A673 (cell line): ENCODE measurements at regions not wholly inside any gene's neighbourhood (a gene's known extent, or its start where the extent isn't known, plus 50 kb on each side); places are given as distances from the start of the nearest gene placed in this dataset.
"Not testable (repeated sequence)": the region's sequence is repeated elsewhere in the genome, so short reads cannot be mapped to it uniquely, and the experiment has no call there.

Experiments
- EZH2 ChIP-seq: fragments of 200-600 bp; sonication (generic); IDR thresholded peaks from 2 replicates; pipeline ENCODE4 v1.6.1; 2017; ENCODE audit warnings: borderline replicate concordance, low read depth, mild to moderate bottlenecking, mixed read lengths, antibody characterized with exemption, low read length; ENCODE audit not compliant: poor library complexity, severe bottlenecking
- TF ChIP-seq, protein P1 (sequence below): fragments of 300-800, 200-600 bp; sonication (generic); conservative IDR thresholded peaks from 2 replicates; pipeline ENCODE4 v1.5.1; 2017; ENCODE audit warnings: low read depth, mild to moderate bottlenecking, antibody characterized with exemption, low read length, moderate library complexity, mixed read lengths

DNA sequence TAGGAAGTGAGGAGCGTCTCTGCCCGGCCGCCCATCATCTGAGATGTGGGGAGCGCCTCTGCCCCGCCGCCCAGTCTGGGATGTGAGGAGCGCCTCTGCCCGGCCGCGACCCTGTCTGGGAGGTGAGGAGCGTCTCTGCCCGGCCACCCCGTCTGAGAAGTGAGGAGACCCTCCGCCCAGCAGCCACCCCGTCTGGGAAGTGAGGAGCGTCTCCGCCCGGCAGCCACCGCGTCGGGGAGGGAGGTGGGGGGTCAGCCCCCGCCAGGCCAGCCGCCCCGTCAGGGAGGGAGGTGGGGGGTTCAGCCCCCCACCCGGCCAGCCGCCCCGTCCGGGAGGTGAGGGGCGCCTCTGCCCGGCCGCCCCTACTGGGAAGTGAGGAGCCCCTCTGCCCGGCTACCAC lies 188.9 kb downstream of the SPANXN1 start:
- TF ChIP-seq, protein P1, sequence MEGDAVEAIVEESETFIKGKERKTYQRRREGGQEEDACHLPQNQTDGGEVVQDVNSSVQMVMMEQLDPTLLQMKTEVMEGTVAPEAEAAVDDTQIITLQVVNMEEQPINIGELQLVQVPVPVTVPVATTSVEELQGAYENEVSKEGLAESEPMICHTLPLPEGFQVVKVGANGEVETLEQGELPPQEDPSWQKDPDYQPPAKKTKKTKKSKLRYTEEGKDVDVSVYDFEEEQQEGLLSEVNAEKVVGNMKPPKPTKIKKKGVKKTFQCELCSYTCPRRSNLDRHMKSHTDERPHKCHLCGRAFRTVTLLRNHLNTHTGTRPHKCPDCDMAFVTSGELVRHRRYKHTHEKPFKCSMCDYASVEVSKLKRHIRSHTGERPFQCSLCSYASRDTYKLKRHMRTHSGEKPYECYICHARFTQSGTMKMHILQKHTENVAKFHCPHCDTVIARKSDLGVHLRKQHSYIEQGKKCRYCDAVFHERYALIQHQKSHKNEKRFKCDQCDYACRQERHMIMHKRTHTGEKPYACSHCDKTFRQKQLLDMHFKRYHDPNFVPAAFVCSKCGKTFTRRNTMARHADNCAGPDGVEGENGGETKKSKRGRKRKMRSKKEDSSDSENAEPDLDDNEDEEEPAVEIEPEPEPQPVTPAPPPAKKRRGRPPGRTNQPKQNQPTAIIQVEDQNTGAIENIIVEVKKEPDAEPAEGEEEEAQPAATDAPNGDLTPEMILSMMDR = not testable (repeated sequence)
- TF ChIP-seq EZH2 = not testable (repeated sequence)
